OCI-LY7 (cell line): ENCODE measurements at regions not wholly inside any gene's neighbourhood (a gene's known extent, or its start where the extent isn't known, plus 50 kb on each side); places are given as distances from the start of the nearest gene placed in this dataset.

Source experiments
- BruUV-seq: library from RNA; stranded (reverse); fragments of 400-500 nt; replicated peaks from 2 replicates; lab custom pipeline; 2021; lab: Mats Ljungman, UMichigan
- CTCF ChIA-PET: fragments of 300-600 bp; sonication (Branson Sonifier 250); formaldehyde crosslinking; loops from one replicate; lab custom pipeline; 2022; ENCODE audit warnings: antibody characterized with exemption; ENCODE audit not compliant: unreplicated experiment; lab: Charles Lee
- POLR2A ChIA-PET: fragments of 300-600 bp; sonication (Branson Sonifier 250); formaldehyde crosslinking; loops from one replicate; lab custom pipeline; 2022; ENCODE audit warnings: antibody characterized with exemption; lab: Charles Lee
- DNase-seq: peaks from one replicate; pipeline ENCODE4 v3.0.0-alpha.2; 2015; ENCODE audit warnings: low spot score
- H2AFZ ChIP-seq: fragments of 200-600 bp; sonication (generic), shearing (Covaris generic); 2 replicates; pipeline ENCODE4 v1.6.1; 2014; ENCODE audit warnings: mild to moderate bottlenecking, antibody characterized with exemption, low read length, moderate library complexity
- H3K27ac ChIP-seq: fragments of 200-600 bp; sonication (generic); 2 replicates; pipeline ENCODE4 v1.5.1; 2014; ENCODE audit warnings: mixed run types, low read depth, mild to moderate bottlenecking, moderate library complexity, low read length, inconsistent platforms; ENCODE audit not compliant: poor library complexity, severe bottlenecking
- H3K36me3 ChIP-seq: fragments of 200-600 bp; sonication (generic); 2 replicates; pipeline ENCODE4 v1.6.1; 2014; ENCODE audit warnings: mild to moderate bottlenecking, antibody characterized with exemption, low read length, moderate library complexity, mixed read lengths; ENCODE audit not compliant: insufficient read depth
- H3K4me1 ChIP-seq: fragments of 200-600 bp; sonication (generic); 2 replicates; pipeline ENCODE4 v1.5.1; 2014; ENCODE audit warnings: mild to moderate bottlenecking, low read length; ENCODE audit not compliant: insufficient read depth, poor library complexity, severe bottlenecking
- H3K4me2 ChIP-seq: fragments of 200-600 bp; sonication (generic); 2 replicates; pipeline ENCODE4 v1.6.1; 2014; ENCODE audit warnings: mild to moderate bottlenecking, low read length
- H3K4me3 ChIP-seq: fragments of 200-600 bp; sonication (generic); 2 replicates; pipeline ENCODE4 v1.5.1; 2014; ENCODE audit warnings: mild to moderate bottlenecking, low read depth, low read length; ENCODE audit not compliant: poor library complexity, severe bottlenecking
- H3K79me2 ChIP-seq: fragments of 200-600 bp; sonication (generic); 2 replicates; pipeline ENCODE4 v1.6.1; 2016; ENCODE audit warnings: low read depth, mild to moderate bottlenecking, low read length, moderate library complexity, mixed read lengths; ENCODE audit not compliant: insufficient read depth
- H3K9me2 ChIP-seq: fragments of 200-600 bp; sonication (generic); 2 replicates; pipeline ENCODE4 v1.6.1; 2016; ENCODE audit warnings: mild to moderate bottlenecking, low read length, mixed read lengths; ENCODE audit not compliant: insufficient read depth
- H3K9me3 ChIP-seq: fragments of 200-600 bp; sonication (generic); 2 replicates; pipeline ENCODE4 v1.6.1; 2014; ENCODE audit warnings: mild to moderate bottlenecking, mixed run types, low read length, mixed read lengths
- H4K20me1 ChIP-seq: fragments of 200-600 bp; sonication (generic); 2 replicates; pipeline ENCODE4 v1.6.1; 2014; ENCODE audit warnings: mild to moderate bottlenecking, antibody characterized with exemption, low read length, moderate library complexity, mixed read lengths; ENCODE audit not compliant: insufficient read depth
- EZH2phosphoT487 ChIP-seq: fragments of 200-600 bp; sonication (generic); IDR thresholded peaks from 2 replicates; pipeline ENCODE4 v1.6.1; 2018; ENCODE audit warnings: low read depth, borderline replicate concordance, mild to moderate bottlenecking, mixed run types, antibody characterized with exemption, low read length, moderate library complexity, mixed read lengths
- intact Hi-C: fragments of 100-400 bp; cut with micrococcal nuclease; formaldehyde crosslinking; loops from one replicate; pipeline ENCODE4 v1.10.0; 2022; ENCODE audit not compliant: unreplicated experiment
- TF ChIP-seq, protein P1 (sequence below): fragments of 200-600 bp; sonication (generic); conservative IDR thresholded peaks from 2 replicates; pipeline ENCODE4 v1.5.1; 2014; ENCODE audit warnings: mild to moderate bottlenecking, antibody characterized with exemption, low read length, moderate library complexity, mixed read lengths

DNA sequence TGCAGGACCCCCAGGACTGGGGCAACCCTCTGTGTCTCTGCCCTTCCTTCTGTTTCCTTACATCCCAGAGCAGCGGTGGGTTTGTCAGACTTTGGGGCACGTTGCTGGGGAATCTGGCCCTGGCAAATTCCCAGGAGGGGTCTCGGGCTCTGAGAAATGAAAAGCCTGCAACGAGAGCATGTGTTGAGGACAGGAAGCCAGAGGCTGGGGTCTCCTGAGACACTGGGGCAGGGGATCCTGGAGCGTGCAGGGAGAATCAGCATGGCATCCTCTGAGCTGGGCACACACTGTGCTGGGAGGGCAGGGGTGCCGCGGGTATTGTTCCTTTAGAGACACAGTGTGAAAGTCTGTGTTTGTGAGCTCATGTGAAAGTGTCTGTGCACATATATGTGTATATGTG is 279.9 kb upstream of the PPP2R2D start:
- H3K9me3 ChIP-seq: no peaks in the 10 kb centered on the region
- H3K4me1 ChIP-seq: no peaks in the 10 kb centered on the region
- TF ChIP-seq EZH2phosphoT487: no peak
- intact Hi-C loops: no loop called here
- H2AFZ ChIP-seq: no peak overlapping the region
- H3K27ac ChIP-seq: no peak overlapping the region
- no peaks in the 10 kb centered on the region for H4K20me1 ChIP-seq
- BruUV-seq: no TSS peak
- no peaks in the 10 kb centered on the region for H3K36me3 ChIP-seq
- no peak overlapping the region for H3K4me3 ChIP-seq
- no peaks in the 10 kb centered on the region for H3K79me2 ChIP-seq
- no peak for DNase-seq
- H3K4me2 ChIP-seq: no peak overlapping the region
- CTCF ChIA-PET: no interaction called here
- no peaks in the 10 kb centered on the region for H3K9me2 ChIP-seq
- POLR2A ChIA-PET: no interaction called here

DNA sequence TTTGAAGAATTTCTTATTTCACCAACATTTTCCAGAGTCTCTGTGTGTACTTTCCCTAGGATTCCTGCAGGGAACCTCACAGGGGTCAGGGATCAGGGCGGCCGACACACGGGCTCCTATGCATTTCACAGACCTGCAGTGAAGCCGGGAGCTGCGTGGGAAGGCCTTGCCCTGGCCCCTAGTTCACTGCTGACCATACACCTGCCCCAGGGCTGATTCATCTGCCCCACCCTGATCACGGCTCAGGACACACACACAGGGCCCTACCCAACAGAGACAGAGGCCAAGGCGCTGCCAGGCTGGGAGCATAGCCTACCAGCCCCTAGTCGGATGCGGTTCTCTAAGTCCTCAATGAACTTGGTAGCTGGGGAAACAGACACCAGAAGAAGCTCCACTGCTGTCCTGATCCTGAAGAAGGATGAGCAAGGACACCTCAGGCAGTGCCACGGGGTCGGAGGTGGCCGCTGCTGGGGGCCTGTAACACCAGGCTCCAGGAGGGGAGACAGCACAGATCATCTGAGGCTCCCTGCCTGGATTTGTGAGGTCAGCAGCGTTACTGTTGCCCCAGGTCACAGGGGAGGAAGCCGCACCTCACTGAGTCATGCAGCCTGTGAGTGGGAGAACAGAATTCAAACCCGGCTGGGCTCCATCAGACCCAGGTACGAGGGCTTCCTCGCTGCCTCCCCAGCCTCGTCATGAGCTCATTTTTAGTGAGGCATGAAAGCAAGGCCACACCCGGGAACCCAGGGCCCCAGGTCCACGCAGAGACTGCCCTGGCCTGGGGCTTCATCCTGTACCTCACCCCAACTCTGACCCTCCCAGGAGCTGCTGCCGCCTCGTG is 278.8 kb upstream of the PPP2R2D start:
- no peak for DNase-seq
- Histone ChIP-seq H3K9me3 (no peaks in the 10 kb centered on the region), H3K27ac (no peak overlapping the region), H2AFZ (no peak overlapping the region), H3K9me2 (no peaks in the 10 kb centered on the region), H3K79me2 (no peaks in the 10 kb centered on the region), H3K4me2 (no peak overlapping the region), H3K36me3 (no peaks in the 10 kb centered on the region), H3K4me3 (no peak overlapping the region), H3K4me1 (no peaks in the 10 kb centered on the region), H4K20me1 (no peaks in the 10 kb centered on the region)
- BruUV-seq: no TSS peak
- intact Hi-C loops: no loop called here
- ChIA-PET POLR2A (no interaction called here), CTCF (no interaction called here)
- no peak for TF ChIP-seq EZH2phosphoT487
- TF ChIP-seq, protein P1, sequence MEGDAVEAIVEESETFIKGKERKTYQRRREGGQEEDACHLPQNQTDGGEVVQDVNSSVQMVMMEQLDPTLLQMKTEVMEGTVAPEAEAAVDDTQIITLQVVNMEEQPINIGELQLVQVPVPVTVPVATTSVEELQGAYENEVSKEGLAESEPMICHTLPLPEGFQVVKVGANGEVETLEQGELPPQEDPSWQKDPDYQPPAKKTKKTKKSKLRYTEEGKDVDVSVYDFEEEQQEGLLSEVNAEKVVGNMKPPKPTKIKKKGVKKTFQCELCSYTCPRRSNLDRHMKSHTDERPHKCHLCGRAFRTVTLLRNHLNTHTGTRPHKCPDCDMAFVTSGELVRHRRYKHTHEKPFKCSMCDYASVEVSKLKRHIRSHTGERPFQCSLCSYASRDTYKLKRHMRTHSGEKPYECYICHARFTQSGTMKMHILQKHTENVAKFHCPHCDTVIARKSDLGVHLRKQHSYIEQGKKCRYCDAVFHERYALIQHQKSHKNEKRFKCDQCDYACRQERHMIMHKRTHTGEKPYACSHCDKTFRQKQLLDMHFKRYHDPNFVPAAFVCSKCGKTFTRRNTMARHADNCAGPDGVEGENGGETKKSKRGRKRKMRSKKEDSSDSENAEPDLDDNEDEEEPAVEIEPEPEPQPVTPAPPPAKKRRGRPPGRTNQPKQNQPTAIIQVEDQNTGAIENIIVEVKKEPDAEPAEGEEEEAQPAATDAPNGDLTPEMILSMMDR: no peak

DNA sequence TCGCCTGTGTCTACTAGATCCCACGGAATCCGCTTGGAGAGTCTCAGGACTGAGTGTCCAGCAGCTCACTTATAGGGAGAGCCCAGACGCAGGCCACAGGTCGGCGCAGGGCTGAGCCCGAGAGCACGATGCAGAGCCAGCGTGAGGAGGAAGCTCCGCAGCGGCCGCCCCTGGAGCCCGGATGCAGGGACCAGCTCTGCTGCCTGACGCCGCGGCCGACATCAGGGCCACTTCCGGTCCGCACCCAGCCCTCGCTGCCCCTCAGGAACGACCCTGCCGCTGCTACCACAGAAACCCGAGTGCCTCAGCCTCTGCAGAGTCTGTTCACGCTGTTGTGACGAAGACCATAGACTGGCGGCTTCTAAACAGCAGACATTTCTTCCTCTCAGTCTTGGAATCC is 275.8 kb upstream of the PPP2R2D start:
- POLR2A ChIA-PET: no interaction called here
- intact Hi-C loops: no loop called here

More for the DNA sequence above, 275.8 kb upstream of the PPP2R2D start:
- Histone ChIP-seq H3K4me1 (no peaks in the 10 kb centered on the region), H4K20me1 (no peaks in the 10 kb centered on the region), H3K79me2 (no peaks in the 10 kb centered on the region), H3K36me3 (no peaks in the 10 kb centered on the region), H3K27ac (no peak overlapping the region), H3K9me3 (no peaks in the 10 kb centered on the region), H3K4me2 (no peak overlapping the region), H3K4me3 (no peak overlapping the region), H2AFZ (no peak overlapping the region), H3K9me2 (no peaks in the 10 kb centered on the region)
- TF ChIP-seq, protein P1: no peak
- no peak for TF ChIP-seq EZH2phosphoT487
- no peak for DNase-seq
- no TSS peak for BruUV-seq
- CTCF ChIA-PET: no interaction called here
